ENCODE measurements at regions not wholly inside any gene's neighbourhood (a gene's known extent, or its start where the extent isn't known, plus 50 kb on each side); places are given as distances from the start of the nearest gene placed in this dataset.
"Not testable (repeated sequence)": the region's sequence is repeated elsewhere in the genome, so short reads cannot be mapped to it uniquely, and the experiment has no call there.

DNA sequence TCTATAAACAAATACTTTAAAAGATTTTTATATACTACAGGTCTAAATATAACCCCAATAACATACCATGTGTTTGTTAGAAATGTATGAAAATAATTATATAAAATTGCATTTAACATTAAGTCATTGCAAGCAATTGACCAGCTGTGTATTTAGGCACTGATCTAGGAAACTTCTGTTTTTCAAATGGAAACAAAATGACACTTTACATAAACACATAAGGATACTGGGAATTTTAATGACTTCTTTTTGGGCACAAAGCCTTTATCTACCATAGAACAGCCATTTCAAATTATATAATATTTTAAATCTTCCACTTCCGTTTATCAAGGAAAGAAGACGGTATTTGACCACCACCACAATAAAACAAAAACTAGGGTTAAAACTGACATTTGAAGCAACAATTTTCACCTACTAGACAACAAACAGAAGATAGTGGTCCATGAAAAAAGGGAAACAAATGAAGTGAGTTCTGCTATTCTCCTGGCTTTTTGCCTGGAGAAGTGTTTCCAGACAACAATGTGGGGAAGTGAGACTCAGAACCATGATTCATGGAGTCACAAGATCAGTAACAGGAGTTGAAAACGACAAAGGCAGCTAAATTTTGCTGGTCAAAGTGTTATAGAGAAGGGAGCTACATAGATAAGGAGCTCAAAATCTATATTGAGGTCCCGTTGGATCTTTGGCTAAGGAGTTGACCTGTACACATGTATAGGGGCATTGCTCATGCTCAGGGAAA is 475.1 kb downstream of the TRHDE start:
- TF ChIP-seq, protein P1, sequence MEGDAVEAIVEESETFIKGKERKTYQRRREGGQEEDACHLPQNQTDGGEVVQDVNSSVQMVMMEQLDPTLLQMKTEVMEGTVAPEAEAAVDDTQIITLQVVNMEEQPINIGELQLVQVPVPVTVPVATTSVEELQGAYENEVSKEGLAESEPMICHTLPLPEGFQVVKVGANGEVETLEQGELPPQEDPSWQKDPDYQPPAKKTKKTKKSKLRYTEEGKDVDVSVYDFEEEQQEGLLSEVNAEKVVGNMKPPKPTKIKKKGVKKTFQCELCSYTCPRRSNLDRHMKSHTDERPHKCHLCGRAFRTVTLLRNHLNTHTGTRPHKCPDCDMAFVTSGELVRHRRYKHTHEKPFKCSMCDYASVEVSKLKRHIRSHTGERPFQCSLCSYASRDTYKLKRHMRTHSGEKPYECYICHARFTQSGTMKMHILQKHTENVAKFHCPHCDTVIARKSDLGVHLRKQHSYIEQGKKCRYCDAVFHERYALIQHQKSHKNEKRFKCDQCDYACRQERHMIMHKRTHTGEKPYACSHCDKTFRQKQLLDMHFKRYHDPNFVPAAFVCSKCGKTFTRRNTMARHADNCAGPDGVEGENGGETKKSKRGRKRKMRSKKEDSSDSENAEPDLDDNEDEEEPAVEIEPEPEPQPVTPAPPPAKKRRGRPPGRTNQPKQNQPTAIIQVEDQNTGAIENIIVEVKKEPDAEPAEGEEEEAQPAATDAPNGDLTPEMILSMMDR (IDR thresholded peaks at IDR 0.05; ENCODE audit: control insufficient read depth, extremely low read depth, insufficient read depth), result no peak
- no peak overlapping the region for H3K4me3 ChIP-seq (ENCODE audit: low read depth, low read length)
- no peak for DNase-seq (ENCODE audit: low read depth)

DNA sequence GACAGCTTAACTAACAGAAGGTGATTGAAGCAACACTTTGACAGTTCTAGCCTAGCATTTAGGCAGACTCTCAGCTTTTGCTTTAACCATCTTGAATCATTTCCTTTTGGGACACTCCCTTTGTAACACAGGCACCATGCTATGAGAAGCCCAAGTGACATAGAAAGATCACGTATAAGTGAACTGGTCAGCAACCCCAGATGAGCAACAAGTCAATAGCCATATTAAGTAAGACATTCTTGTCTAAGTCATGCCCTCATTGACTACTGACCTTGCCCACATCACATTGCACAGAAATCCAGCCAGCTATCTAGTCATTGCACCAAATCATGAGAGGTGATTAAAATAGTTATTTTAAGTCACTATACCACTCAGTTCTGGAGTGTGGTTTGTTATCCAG is 476.8 kb downstream of the TRHDE start:
- no peak for DNase-seq (ENCODE audit: low read depth)
- H3K4me3 ChIP-seq (ENCODE audit: low read depth, low read length), result no peak overlapping the region
- TF ChIP-seq, protein P1 (IDR thresholded peaks at IDR 0.05; ENCODE audit: control insufficient read depth, extremely low read depth, insufficient read depth), result no peak

DNA sequence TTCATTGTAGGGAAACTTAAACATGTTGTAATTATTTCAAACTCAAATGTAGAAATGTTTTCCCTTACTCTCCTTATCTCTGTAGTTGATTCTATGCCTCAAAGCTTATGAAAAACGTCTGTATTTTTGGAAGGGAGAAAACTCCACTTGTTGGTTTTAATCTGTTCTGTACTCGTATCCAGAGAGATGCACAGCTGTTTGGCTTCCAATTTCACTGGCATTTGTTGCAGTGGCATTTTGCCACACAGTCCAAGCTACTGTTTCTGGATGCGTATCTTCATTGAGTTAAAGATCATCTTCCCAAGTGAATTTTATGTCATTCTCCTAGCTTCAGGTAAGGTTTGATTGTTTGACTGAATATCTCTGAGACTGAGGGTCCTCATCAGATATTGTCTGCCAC is 481.4 kb downstream of the TRHDE start:
- no peak overlapping the region for H3K4me3 ChIP-seq (ENCODE audit: low read depth, low read length)
- no peak for DNase-seq (ENCODE audit: low read depth)
- TF ChIP-seq, protein P1 (IDR thresholded peaks at IDR 0.05; ENCODE audit: control insufficient read depth, extremely low read depth, insufficient read depth), result no peak

DNA sequence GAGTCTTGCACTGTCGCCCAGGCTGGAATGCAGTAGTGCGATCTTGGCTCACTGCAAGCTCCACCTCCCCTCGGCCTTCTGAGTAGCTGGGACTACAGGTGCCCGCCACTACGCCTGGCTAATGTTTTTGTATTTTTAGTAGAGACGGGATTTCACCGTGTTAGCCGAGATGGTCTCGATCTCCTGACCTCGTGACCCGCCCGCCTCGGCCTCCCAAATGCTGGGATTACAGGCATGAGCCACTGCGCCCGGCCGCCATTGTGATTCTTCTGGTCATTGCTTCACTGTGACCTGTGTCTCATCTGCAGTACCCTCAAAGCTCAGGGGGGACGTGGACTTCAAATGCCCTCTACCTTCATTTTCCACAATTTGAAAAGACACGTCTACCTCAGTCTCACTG is 481.9 kb downstream of the TRHDE start:
- not testable (repeated sequence) for DNase-seq (ENCODE audit: low read depth); H3K4me3 ChIP-seq (ENCODE audit: low read depth, low read length)

DNA sequence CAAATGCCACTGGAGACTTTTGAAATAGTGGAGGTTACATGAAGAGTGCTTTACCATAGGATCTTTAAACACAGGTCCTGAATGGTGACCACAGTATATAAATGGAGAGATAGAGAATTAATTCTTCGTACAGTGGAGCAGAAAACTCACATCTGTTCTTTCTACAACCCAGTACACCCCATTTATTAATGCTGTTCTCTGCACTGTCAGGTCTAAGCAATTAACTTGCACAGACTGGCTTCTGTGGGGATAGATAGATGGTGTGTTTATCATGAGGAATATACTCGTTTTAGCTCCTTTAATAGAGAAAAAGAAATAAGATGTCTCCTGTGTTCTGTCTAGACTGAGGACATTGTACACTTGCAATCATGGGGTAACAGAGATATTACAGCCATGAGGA is 494.3 kb downstream of the TRHDE start:
- TF ChIP-seq, protein P1 (IDR thresholded peaks at IDR 0.05; ENCODE audit: control insufficient read depth, extremely low read depth, insufficient read depth), result no peak
- H3K4me3 ChIP-seq (ENCODE audit: low read depth, low read length), result no peak overlapping the region
- no peak for DNase-seq (ENCODE audit: low read depth)

DNA sequence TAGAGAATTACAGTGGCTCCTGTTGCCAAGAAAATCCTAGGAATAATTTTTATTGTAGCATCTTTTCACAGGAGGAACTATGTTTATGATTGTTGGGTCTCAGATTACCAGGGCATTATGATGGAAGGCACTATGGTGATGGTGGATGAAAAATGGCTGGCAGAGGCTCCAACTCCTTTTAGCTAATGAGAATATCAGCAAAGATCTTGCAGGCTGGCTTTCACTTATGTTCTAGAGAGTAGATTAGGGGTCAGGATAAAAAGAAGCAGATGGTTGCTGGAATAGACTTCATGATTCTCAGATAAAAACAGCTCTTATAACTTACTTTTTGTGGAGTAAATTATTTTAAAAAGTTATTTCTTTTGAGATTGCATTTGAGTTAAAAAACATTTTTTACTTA is 501.9 kb downstream of the TRHDE start:
- TF ChIP-seq, protein P1 (IDR thresholded peaks at IDR 0.05; ENCODE audit: control insufficient read depth, extremely low read depth, insufficient read depth), result no peak
- H3K4me3 ChIP-seq (ENCODE audit: low read depth, low read length), result no peak overlapping the region
- DNase-seq (ENCODE audit: low read depth), result no peak

DNA sequence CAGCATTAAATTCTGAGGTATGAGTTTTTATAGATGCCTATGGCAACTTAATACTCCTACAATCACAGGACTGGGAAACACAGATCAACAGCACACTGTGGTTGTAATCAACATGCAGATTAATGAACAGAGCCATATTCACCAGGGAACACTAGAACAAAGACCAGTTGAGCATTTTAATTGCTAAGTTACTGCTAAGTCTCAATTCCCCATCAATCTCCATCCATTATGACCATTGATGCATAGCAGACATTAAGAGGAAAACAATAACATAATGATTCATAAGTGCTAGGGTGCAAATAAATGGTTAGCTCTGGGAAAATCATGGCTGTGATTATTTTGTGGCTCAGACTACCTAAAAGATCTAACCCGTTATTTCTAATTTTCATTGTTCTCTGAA is 505.6 kb downstream of the TRHDE start:
- no peak overlapping the region for H3K4me3 ChIP-seq (ENCODE audit: low read depth, low read length)
- TF ChIP-seq, protein P1 (IDR thresholded peaks at IDR 0.05; ENCODE audit: control insufficient read depth, extremely low read depth, insufficient read depth), result no peak
- DNase-seq (ENCODE audit: low read depth), result no peak

All from LNCaP clone FGC (cell line).